HG03095 (cell line): ENCODE measurements at regions not wholly inside any gene's neighbourhood (a gene's known extent, or its start where the extent isn't known, plus 50 kb on each side); places are given as distances from the start of the nearest gene placed in this dataset.
"Not testable (repeated sequence)": the region's sequence is repeated elsewhere in the genome, so short reads cannot be mapped to it uniquely, and the experiment has no call there.

Experiments used
- ATAC-seq: cut with Tn5 transposase; IDR thresholded peaks from one replicate; pipeline ENCODE4 v1.9.1; 2021; ENCODE audit warnings: moderate library complexity; ENCODE audit not compliant: unreplicated experiment

GRCh38 chr13:44853641-44854040, 135.6 kb downstream of the NUFIP1 start:
- ATAC-seq, result no peak

GRCh38 chr13:44848920-44849676, 140.2 kb downstream of the NUFIP1 start:
- ATAC-seq, result no peak

GRCh38 chr13:44845281-44846058, 143.8 kb downstream of the NUFIP1 start:
- not testable (repeated sequence) for ATAC-seq

- ATAC-seq, result no peak
Observed at GRCh38 chr13:44844786-44845185, 144.5 kb downstream of the NUFIP1 start.

- no peak for ATAC-seq
Observed at GRCh38 chr13:44843403-44843802, 145.9 kb downstream of the NUFIP1 start.

GRCh38 chr13:44842158-44842557, 147.1 kb downstream of the NUFIP1 start:
- no peak for ATAC-seq

GRCh38 chr13:44840131-44840530, 149.1 kb downstream of the NUFIP1 start:
- no peak for ATAC-seq

- no peak for ATAC-seq
Observed at GRCh38 chr13:44837250-44837649, 152.0 kb downstream of the NUFIP1 start.

- no peak for ATAC-seq
Observed at GRCh38 chr13:44834404-44834803, 154.9 kb downstream of the NUFIP1 start.

- ATAC-seq, result no peak
Observed at GRCh38 chr13:44833626-44834025, 155.6 kb downstream of the NUFIP1 start.

- ATAC-seq, result no peak
Observed at GRCh38 chr13:44833139-44833538, 156.1 kb downstream of the NUFIP1 start.

GRCh38 chr13:44826591-44827350, 162.5 kb downstream of the NUFIP1 start:
- no peak for ATAC-seq

GRCh38 chr13:44825953-44826352, 163.3 kb downstream of the NUFIP1 start:
- ATAC-seq, result no peak

- ATAC-seq, result not testable (repeated sequence)
Observed at GRCh38 chr13:44823555-44823954, 165.7 kb downstream of the NUFIP1 start.

GRCh38 chr13:44822291-44822690, 167.0 kb downstream of the NUFIP1 start:
- no peak for ATAC-seq

GRCh38 chr13:44819772-44820171, 169.5 kb downstream of the NUFIP1 start:
- no peak for ATAC-seq

GRCh38 chr13:44819245-44819644, 170.0 kb downstream of the NUFIP1 start:
- ATAC-seq, result no peak

GRCh38 chr13:44818428-44818827, 170.8 kb downstream of the NUFIP1 start:
- no peak for ATAC-seq

- no peak for ATAC-seq
Observed at GRCh38 chr13:44818016-44818415, 171.3 kb downstream of the NUFIP1 start.

- no peak for ATAC-seq
Observed at GRCh38 chr13:44817131-44817671, 172.1 kb downstream of the NUFIP1 start.

GRCh38 chr13:44816701-44817100, 172.6 kb downstream of the NUFIP1 start:
- ATAC-seq, result no peak
